ENCODE measurements at regions not wholly inside any gene's neighbourhood (a gene's known extent, or its start where the extent isn't known, plus 50 kb on each side); places are given as distances from the start of the nearest gene placed in this dataset.
"Not testable (repeated sequence)": the region's sequence is repeated elsewhere in the genome, so short reads cannot be mapped to it uniquely, and the experiment has no call there.

DNA sequence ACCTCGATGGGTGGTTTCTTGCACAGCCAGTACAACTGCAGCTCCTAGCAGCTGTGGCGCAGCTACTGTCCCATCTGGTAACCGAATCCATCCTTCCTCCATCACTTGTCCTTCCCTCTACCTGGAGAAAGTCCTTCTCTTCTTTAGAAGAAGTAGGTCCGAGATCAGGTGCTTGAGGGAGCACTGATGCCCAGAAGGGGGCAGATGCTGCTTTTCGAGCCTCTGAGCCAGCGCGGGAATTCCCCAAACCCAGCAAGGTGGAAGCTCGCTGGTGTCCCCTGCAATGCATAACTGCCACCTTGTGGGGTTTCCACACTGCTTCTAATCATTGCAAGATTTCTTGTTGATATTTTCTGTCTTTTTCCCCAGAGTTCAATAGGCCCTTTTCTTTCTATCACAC is 127.4 kb downstream of the ADRA2C start:
- H3K9me3 ChIP-seq (ENCODE audit: control insufficient read depth in 2 of 3, low read length in 3 of 3); H3K27ac ChIP-seq (ENCODE audit: low read depth, low read length); H3K36me3 Mint-ChIP-seq; intact Hi-C loops (cut with micrococcal nuclease); H3K27me3 ChIP-seq (ENCODE audit: control insufficient read depth in 2 of 2, insufficient read depth in 2 of 2, low read length in 2 of 2); H3K9me3 Mint-ChIP-seq; CTCF ChIA-PET; H3K4me3 ChIP-seq (ENCODE audit: low read length); H3K36me3 ChIP-seq (ENCODE audit: control insufficient read depth in 2 of 3, insufficient read depth in 3 of 3, low read length in 3 of 3); H3K4me1 ChIP-seq (ENCODE audit: control insufficient read depth in 2 of 2, insufficient read depth in 2 of 2, low read length in 2 of 2); H3K4me1 Mint-ChIP-seq; H3K4me3 Mint-ChIP-seq; POLR2A ChIA-PET; ATAC-seq: not testable (repeated sequence)
- DNase-seq: peak in 1 of 9 donors; percentile 9
- H3K27me3 Mint-ChIP-seq: peaks cover 0 to 28% (median 5%) of the 10 kb centered on the region in 5 donors
- H3K27ac Mint-ChIP-seq: peak overlapping the region in 1 of 9 donors; percentile 38

- H3K4me1 ChIP-seq (ENCODE audit: control insufficient read depth in 2 of 2, insufficient read depth in 2 of 2, low read length in 2 of 2); POLR2A ChIA-PET; H3K36me3 ChIP-seq (ENCODE audit: control insufficient read depth in 2 of 3, insufficient read depth in 3 of 3, low read length in 3 of 3); CTCF ChIA-PET; H3K27ac ChIP-seq (ENCODE audit: low read depth, low read length); ATAC-seq; intact Hi-C loops (cut with micrococcal nuclease); H3K9me3 ChIP-seq (ENCODE audit: control insufficient read depth in 2 of 3, low read length in 3 of 3); H3K9me3 Mint-ChIP-seq; DNase-seq; H3K27me3 ChIP-seq (ENCODE audit: control insufficient read depth in 2 of 2, insufficient read depth in 2 of 2, low read length in 2 of 2); H3K27ac Mint-ChIP-seq; H3K4me3 ChIP-seq (ENCODE audit: low read length); H3K4me3 Mint-ChIP-seq; H3K36me3 Mint-ChIP-seq; H3K4me1 Mint-ChIP-seq: not testable (repeated sequence)
- peaks cover 0 to 28% (median 5%) of the 10 kb centered on the region in 5 donors for H3K27me3 Mint-ChIP-seq
These were observed 128.1 kb downstream of the ADRA2C start for GRCh38 chr4:3894086-3894959.

DNA sequence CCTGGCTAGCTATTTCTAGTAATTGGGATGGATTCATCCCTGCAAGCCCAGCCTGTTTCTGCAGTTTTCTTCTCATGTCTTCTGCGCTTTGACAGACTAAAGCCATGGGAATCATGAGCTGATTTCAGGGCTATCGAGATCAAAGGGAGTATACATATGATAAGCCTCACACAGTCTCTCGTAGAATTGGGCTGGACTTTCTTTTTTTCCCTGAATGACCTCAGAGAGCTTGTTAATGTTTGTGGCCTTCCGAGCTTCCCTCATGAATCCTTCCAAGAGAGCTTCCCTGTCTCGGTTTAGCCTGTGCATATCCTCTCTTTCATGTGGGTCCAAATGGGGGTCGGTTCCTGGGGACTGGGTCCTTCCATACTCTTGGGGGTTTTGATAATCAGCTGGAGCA is 130.3 kb downstream of the ADRA2C start:
- CTCF ChIA-PET: no interaction called here
- H3K9me3 ChIP-seq (ENCODE audit: control insufficient read depth in 2 of 3, low read length in 3 of 3): no peaks in the 10 kb centered on the region
- intact Hi-C loops (cut with micrococcal nuclease): no loop called here
- H3K4me3 ChIP-seq (ENCODE audit: low read length): no peak overlapping the region
- peaks cover 0 to 22% (median 5%) of the 10 kb centered on the region in 5 donors for H3K27me3 Mint-ChIP-seq
- POLR2A ChIA-PET: no interaction called here
- no peaks in the 10 kb centered on the region for H3K27me3 ChIP-seq (ENCODE audit: control insufficient read depth in 2 of 2, insufficient read depth in 2 of 2, low read length in 2 of 2)
- H3K4me1 Mint-ChIP-seq: no peaks in the 10 kb centered on the region
- no peaks in the 10 kb centered on the region for H3K4me1 ChIP-seq (ENCODE audit: control insufficient read depth in 2 of 2, insufficient read depth in 2 of 2, low read length in 2 of 2)
- H3K36me3 Mint-ChIP-seq: no peaks in the 10 kb centered on the region
- H3K27ac Mint-ChIP-seq: no peak overlapping the region
- no peak overlapping the region for H3K27ac ChIP-seq (ENCODE audit: low read depth, low read length)
- no peak for ATAC-seq
- peaks cover 0 to 3% (median 0%) of the 10 kb centered on the region in 11 donors for H3K9me3 Mint-ChIP-seq
- no peak overlapping the region for H3K4me3 Mint-ChIP-seq
- DNase-seq: no peak
- no peaks in the 10 kb centered on the region for H3K36me3 ChIP-seq (ENCODE audit: control insufficient read depth in 2 of 3, insufficient read depth in 3 of 3, low read length in 3 of 3)

GRCh38 chr4:3896871-3897578 is 130.8 kb downstream of the ADRA2C start:
- H3K9me3 Mint-ChIP-seq; H3K4me1 Mint-ChIP-seq; ATAC-seq; H3K27ac ChIP-seq (ENCODE audit: low read depth, low read length); H3K4me3 ChIP-seq (ENCODE audit: low read length); H3K4me1 ChIP-seq (ENCODE audit: control insufficient read depth in 2 of 2, insufficient read depth in 2 of 2, low read length in 2 of 2); DNase-seq; H3K36me3 Mint-ChIP-seq; CTCF ChIA-PET; H3K27ac Mint-ChIP-seq; H3K27me3 ChIP-seq (ENCODE audit: control insufficient read depth in 2 of 2, insufficient read depth in 2 of 2, low read length in 2 of 2); intact Hi-C loops (cut with micrococcal nuclease); H3K4me3 Mint-ChIP-seq; POLR2A ChIA-PET; H3K36me3 ChIP-seq (ENCODE audit: control insufficient read depth in 2 of 3, insufficient read depth in 3 of 3, low read length in 3 of 3); H3K9me3 ChIP-seq (ENCODE audit: control insufficient read depth in 2 of 3, low read length in 3 of 3): not testable (repeated sequence)
- peaks cover 0 to 26% (median 11%) of the 10 kb centered on the region in 5 donors for H3K27me3 Mint-ChIP-seq

GRCh38 chr4:3898098-3898497 is 131.9 kb downstream of the ADRA2C start:
- no peak overlapping the region for H3K27ac ChIP-seq (ENCODE audit: low read depth, low read length)
- no peaks in the 10 kb centered on the region for H3K4me1 ChIP-seq (ENCODE audit: control insufficient read depth in 2 of 2, insufficient read depth in 2 of 2, low read length in 2 of 2)
- peaks cover 0 to 3% (median 0%) of the 10 kb centered on the region in 11 donors for H3K9me3 Mint-ChIP-seq
- H3K4me3 Mint-ChIP-seq: no peak overlapping the region
- H3K9me3 ChIP-seq (ENCODE audit: control insufficient read depth in 2 of 3, low read length in 3 of 3): no peaks in the 10 kb centered on the region
- H3K4me3 ChIP-seq (ENCODE audit: low read length): no peak overlapping the region
- H3K27ac Mint-ChIP-seq: no peak overlapping the region
- intact Hi-C loops (cut with micrococcal nuclease): no loop called here
- peaks cover 0 to 24% (median 14%) of the 10 kb centered on the region in 5 donors for H3K27me3 Mint-ChIP-seq
- ATAC-seq (no peak), DNase-seq (no peak)
- H3K27me3 ChIP-seq (ENCODE audit: control insufficient read depth in 2 of 2, insufficient read depth in 2 of 2, low read length in 2 of 2): no peaks in the 10 kb centered on the region
- H3K36me3 Mint-ChIP-seq: no peaks in the 10 kb centered on the region
- POLR2A ChIA-PET: no interaction called here
- H3K4me1 Mint-ChIP-seq: no peaks in the 10 kb centered on the region
- H3K36me3 ChIP-seq (ENCODE audit: control insufficient read depth in 2 of 3, insufficient read depth in 3 of 3, low read length in 3 of 3): no peaks in the 10 kb centered on the region
- CTCF ChIA-PET: no interaction called here

DNA sequence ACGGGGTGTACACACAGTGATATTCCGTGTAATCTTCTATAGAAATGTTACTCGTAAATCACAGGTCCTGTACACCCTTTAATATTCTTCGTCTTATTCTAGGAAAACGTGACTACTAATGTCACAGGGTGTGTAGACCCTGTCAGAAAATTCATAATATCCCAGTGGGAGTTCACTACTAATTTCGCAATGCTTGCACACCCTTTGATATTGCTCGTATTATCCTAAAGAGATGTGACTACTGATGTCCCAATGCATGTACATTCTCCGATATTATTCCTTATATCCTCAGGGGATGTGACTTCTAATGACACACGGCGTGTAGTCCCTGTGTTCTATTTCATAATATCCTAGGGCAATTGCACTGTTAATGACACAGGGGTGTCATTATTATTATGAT is 132.7 kb downstream of the ADRA2C start:
- H3K4me1 ChIP-seq (ENCODE audit: control insufficient read depth in 2 of 2, insufficient read depth in 2 of 2, low read length in 2 of 2); H3K4me3 ChIP-seq (ENCODE audit: low read length); H3K27ac Mint-ChIP-seq; CTCF ChIA-PET; H3K27ac ChIP-seq (ENCODE audit: low read depth, low read length); DNase-seq; H3K9me3 ChIP-seq (ENCODE audit: control insufficient read depth in 2 of 3, low read length in 3 of 3); H3K4me3 Mint-ChIP-seq; H3K9me3 Mint-ChIP-seq; H3K36me3 ChIP-seq (ENCODE audit: control insufficient read depth in 2 of 3, insufficient read depth in 3 of 3, low read length in 3 of 3); H3K4me1 Mint-ChIP-seq; H3K36me3 Mint-ChIP-seq; intact Hi-C loops (cut with micrococcal nuclease); POLR2A ChIA-PET; H3K27me3 ChIP-seq (ENCODE audit: control insufficient read depth in 2 of 2, insufficient read depth in 2 of 2, low read length in 2 of 2); ATAC-seq: not testable (repeated sequence)
- H3K27me3 Mint-ChIP-seq: peaks cover 0 to 20% (median 15%) of the 10 kb centered on the region in 5 donors

Measured in naive thymus-derived CD4-positive, alpha-beta T cell (primary cell).